ENCODE measurements at regions not wholly inside any gene's neighbourhood (a gene's known extent, or its start where the extent isn't known, plus 50 kb on each side); places are given as distances from the start of the nearest gene placed in this dataset.

DNA sequence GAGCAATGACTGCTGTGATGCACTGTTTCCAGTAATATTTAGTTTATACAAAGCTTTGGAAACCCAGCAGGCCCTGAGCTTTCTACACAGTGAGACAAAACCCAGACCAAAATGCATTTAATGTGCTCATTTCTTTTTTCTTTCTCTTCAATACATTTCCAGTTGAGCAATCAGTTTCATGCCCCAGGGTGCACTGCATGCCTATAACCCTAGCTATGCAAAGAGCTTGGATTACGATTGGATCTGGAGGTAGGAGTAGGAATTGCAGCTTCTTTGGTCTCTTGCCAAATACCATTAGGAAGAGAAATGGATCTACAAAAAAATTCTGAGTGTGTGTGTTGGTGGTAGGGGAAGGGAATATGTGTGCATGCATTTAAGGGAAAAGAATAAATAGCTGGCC, 1001.4 kb downstream of the SQOR start:
- no peak overlapping the region for H3K4me3 ChIP-seq (ENCODE audit: low read depth, low read length)
- no peak for DNase-seq (ENCODE audit: low read depth)
- TF ChIP-seq, protein P1, sequence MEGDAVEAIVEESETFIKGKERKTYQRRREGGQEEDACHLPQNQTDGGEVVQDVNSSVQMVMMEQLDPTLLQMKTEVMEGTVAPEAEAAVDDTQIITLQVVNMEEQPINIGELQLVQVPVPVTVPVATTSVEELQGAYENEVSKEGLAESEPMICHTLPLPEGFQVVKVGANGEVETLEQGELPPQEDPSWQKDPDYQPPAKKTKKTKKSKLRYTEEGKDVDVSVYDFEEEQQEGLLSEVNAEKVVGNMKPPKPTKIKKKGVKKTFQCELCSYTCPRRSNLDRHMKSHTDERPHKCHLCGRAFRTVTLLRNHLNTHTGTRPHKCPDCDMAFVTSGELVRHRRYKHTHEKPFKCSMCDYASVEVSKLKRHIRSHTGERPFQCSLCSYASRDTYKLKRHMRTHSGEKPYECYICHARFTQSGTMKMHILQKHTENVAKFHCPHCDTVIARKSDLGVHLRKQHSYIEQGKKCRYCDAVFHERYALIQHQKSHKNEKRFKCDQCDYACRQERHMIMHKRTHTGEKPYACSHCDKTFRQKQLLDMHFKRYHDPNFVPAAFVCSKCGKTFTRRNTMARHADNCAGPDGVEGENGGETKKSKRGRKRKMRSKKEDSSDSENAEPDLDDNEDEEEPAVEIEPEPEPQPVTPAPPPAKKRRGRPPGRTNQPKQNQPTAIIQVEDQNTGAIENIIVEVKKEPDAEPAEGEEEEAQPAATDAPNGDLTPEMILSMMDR (IDR thresholded peaks at IDR 0.05; ENCODE audit: insufficient read depth, low read length): no peak

DNA sequence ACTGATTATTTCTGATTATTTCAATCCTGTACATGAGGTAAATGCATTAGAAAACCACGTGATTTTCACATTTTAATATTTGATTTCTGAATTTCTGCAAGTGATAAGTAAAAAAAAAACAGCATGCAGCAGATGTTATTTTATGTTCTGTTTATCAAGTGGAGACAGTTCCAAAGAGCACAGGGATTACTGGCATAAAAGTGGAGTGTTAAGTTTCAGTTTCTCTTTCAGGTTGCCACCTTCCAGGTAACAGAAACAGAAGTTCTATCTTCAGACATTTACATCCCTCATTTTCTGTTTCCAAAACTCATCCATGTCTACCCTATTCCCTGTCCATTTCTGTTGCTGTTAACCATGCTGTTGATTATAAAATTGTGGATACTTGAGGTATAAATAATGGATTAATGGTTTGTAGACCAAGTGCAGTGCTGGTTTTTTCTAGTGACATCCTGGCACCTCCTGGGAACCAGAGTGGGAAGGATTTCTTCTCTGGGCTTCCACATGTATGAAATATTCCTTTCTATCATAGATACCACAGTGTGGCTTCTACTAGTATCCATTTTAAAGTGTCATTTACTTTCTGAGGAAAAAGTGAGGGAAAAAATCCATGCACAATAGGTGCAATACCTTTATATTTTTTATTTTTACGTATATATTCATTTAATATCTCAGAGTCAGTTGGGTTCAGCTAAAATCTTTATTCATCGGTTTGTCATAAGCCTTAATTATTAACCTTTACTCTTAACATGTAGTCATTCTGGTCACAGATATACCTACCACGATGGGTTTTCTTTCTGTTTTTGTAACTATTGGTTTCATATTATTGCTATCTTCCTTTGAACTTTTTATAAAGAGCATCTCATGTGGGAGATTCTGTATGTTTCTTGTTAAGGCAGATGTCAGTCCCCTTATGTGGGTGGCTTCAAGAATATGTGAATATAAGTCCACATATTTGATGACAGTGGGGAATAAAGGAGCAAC, 1010.0 kb downstream of the SQOR start:
- TF ChIP-seq, protein P1 (IDR thresholded peaks at IDR 0.05; ENCODE audit: insufficient read depth, low read length): no peak
- no peak for DNase-seq (ENCODE audit: low read depth)
- no peak overlapping the region for H3K4me3 ChIP-seq (ENCODE audit: low read depth, low read length)

DNA sequence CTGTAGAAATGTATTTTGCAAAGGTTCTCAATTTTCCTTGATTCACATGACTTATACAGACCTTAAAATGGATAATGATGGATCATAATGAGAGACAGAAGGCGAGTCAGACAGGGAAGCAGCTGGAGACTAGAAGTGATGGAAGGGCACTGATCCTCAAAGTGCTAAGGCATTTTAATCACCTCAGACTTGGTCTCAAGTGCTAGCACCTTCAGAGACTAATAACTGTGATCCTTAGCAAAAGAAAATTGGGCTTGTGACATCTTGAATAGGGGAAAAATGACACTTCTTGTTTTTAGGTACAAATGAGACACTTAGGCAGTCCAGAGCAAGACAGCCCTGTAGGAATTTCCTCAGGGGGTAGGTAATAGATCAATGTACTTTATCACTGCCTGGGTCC, 1011.7 kb downstream of the SQOR start:
- TF ChIP-seq, protein P1 (IDR thresholded peaks at IDR 0.05; ENCODE audit: insufficient read depth, low read length): no peak
- no peak overlapping the region for H3K4me3 ChIP-seq (ENCODE audit: low read depth, low read length)
- no peak for DNase-seq (ENCODE audit: low read depth)

DNA sequence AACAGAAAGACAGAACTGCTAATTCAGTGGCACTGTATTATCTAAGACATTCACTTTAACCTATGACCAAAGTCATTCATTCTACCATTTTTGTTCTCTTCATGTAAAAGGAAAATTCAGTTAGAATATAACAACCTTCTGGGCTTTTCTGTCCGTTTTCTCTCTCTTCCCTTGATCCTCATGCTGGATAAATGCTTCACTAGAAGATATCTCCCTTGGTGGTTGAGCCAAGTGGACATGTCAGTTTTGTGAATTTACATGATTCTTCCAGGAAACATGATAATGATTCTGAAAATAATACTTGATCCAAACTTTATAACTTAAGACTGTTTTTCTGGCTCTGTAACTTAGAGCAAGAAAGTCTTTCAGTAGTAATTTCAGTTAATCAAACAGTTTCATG, 1012.2 kb downstream of the SQOR start:
- H3K4me3 ChIP-seq (ENCODE audit: low read depth, low read length): no peak overlapping the region
- DNase-seq (ENCODE audit: low read depth): no peak
- TF ChIP-seq, protein P1 (IDR thresholded peaks at IDR 0.05; ENCODE audit: insufficient read depth, low read length): no peak

DNA sequence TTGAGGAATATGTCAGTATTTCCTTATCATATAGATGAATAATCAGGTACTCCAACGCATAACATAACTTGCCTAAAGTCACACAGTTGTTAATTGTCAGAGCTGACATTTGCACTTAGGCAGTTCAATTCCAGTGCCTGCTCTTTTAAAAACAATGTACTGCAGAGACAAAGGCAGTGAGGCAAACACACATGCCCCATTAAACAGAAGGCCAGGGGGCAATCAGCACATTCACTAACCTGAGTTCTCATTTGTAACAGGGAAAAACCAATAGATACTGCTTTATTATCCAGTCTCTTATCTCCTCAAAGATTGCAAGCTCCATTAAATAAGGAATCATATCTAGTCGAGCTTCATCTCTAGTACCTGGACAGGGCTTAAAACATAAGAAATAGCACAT, 1017.4 kb downstream of the SQOR start:
- no peak for DNase-seq (ENCODE audit: low read depth)
- no peak overlapping the region for H3K4me3 ChIP-seq (ENCODE audit: low read depth, low read length)
- TF ChIP-seq, protein P1 (IDR thresholded peaks at IDR 0.05; ENCODE audit: insufficient read depth, low read length): no peak

DNA sequence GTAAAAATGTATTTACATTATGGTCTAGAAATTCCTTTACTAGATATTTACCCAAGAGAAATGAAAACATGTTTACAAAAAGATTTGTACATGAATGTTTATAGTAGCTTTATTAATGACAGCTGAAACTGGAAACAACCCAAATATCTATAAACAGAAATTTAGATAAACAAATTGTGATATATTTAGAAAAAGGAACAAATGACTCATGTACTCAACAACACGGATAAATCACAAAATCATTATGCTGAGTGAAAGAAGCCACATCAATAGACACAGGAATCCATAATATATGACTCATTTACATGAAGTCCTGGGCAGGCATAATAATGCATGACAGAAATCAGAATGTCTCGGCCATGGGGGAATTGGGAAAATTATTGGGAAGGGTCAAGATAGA, 1020.2 kb downstream of the SQOR start:
- no peak for DNase-seq (ENCODE audit: low read depth)
- TF ChIP-seq, protein P1 (IDR thresholded peaks at IDR 0.05; ENCODE audit: insufficient read depth, low read length): no peak
- no peak overlapping the region for H3K4me3 ChIP-seq (ENCODE audit: low read depth, low read length)

Data from fibroblast of the aortic adventitia (primary cell).